Activated B cell treated with CpG ODN at 0.5 μM for 24 hours (primary cell): ENCODE measurements at regions not wholly inside any gene's neighbourhood (a gene's known extent, or its start where the extent isn't known, plus 50 kb on each side); places are given as distances from the start of the nearest gene placed in this dataset.

Source experiments
- ATAC-seq: fragments of 200-7000 bp; cut with Tn5 transposase; one replicate; pipeline ENCODE4 v1.10.0; 2021; ENCODE audit warnings: low read depth, mild to moderate bottlenecking, moderate library complexity
- CTCF ChIA-PET: fragments of 350-600 bp; sonication (Branson Sonifier 250); formaldehyde crosslinking; loops from one replicate; lab custom pipeline; 2021; ENCODE audit warnings: antibody characterized with exemption; lab: Charles Lee
- POLR2A ChIA-PET: fragments of 350-600 bp; sonication (Branson Sonifier 250); formaldehyde crosslinking; loops from one replicate; lab custom pipeline; 2021; ENCODE audit warnings: antibody characterized with exemption; lab: Charles Lee
- DNase-seq: peaks from one replicate; pipeline ENCODE4 v3.0.0; 2022
- H3K27ac Mint-ChIP-seq: one replicate; pipeline ENCODE4 v1.8.0; 2020; ENCODE audit warnings: mixed read lengths
- H3K27me3 Mint-ChIP-seq: one replicate; pipeline ENCODE4 v1.8.0; 2021; ENCODE audit warnings: mixed read lengths
- H3K36me3 Mint-ChIP-seq: one replicate; pipeline ENCODE4 v1.8.0; 2021; ENCODE audit warnings: low read depth, mixed read lengths
- H3K4me1 Mint-ChIP-seq: one replicate; pipeline ENCODE4 v1.8.0; 2021; ENCODE audit warnings: mixed read lengths
- H3K4me3 Mint-ChIP-seq: one replicate; pipeline ENCODE4 v1.8.0; 2020; ENCODE audit warnings: mild to moderate bottlenecking, mixed read lengths
- H3K9me3 Mint-ChIP-seq: one replicate; pipeline ENCODE4 v1.8.0; 2020; ENCODE audit warnings: mixed read lengths
- intact Hi-C: fragments of 100-400 bp; cut with micrococcal nuclease; formaldehyde crosslinking; loops from one replicate; pipeline ENCODE4 v1.15.1; 2024
- TF ChIP-seq, protein P1 (sequence below): fragments of 200-600 bp; IDR thresholded peaks from one replicate; pipeline ENCODE4 v1.8.0; 2022; ENCODE audit warnings: antibody characterized with exemption, mild to moderate bottlenecking

DNA sequence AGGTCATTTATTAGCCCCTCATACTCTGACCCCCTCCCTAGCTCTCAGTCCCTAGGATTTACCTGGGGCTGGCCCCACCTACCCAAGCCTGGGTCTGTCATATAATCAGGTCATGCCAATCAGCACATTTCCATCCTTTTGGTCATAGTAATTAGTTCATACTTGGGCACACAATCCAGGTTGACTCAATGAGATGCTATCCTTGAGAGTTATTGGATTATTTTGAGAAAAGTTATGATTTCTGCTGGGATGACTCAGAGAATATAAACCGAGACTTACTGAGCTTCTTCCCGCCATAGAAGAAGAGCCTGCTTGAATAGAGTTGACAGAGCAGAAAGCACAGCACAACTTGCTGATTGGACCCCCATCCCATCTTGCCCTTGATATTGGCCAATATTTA is 331.5 kb downstream of the CBLN1 start:
- Mint-ChIP-seq H3K36me3 (no peaks in the 10 kb centered on the region), H3K9me3 (no peaks in the 10 kb centered on the region), H3K27ac (no peak overlapping the region), H3K4me1 (no peaks in the 10 kb centered on the region), H3K4me3 (no peak overlapping the region), H3K27me3 (no peaks in the 10 kb centered on the region)
- DNase-seq (no peak), ATAC-seq (no peak)
- ChIA-PET POLR2A (no interaction called here), CTCF (no interaction called here)
- TF ChIP-seq, protein P1, sequence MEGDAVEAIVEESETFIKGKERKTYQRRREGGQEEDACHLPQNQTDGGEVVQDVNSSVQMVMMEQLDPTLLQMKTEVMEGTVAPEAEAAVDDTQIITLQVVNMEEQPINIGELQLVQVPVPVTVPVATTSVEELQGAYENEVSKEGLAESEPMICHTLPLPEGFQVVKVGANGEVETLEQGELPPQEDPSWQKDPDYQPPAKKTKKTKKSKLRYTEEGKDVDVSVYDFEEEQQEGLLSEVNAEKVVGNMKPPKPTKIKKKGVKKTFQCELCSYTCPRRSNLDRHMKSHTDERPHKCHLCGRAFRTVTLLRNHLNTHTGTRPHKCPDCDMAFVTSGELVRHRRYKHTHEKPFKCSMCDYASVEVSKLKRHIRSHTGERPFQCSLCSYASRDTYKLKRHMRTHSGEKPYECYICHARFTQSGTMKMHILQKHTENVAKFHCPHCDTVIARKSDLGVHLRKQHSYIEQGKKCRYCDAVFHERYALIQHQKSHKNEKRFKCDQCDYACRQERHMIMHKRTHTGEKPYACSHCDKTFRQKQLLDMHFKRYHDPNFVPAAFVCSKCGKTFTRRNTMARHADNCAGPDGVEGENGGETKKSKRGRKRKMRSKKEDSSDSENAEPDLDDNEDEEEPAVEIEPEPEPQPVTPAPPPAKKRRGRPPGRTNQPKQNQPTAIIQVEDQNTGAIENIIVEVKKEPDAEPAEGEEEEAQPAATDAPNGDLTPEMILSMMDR = no peak
- intact Hi-C loops = no loop called here

DNA sequence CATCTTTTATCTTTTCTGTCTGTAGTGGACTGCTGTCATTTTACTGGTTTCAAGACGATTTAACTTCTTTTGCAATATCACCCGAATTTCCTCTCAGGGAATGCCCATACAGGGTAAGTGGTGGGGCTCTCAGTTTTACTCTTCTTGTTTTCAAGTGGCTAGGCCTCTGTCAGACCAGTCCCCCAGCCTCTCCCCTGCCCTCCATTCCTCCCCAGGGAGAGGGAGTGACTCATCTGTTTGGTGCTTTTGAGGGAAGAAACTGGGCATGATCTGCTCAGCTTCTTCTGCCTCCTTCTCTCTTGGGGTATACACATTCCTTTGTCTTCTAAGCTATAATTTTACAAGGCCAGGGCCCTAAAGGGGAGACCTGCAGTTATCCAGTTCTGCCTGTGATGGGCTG is 332.0 kb downstream of the CBLN1 start:
- POLR2A ChIA-PET = no interaction called here

DNA sequence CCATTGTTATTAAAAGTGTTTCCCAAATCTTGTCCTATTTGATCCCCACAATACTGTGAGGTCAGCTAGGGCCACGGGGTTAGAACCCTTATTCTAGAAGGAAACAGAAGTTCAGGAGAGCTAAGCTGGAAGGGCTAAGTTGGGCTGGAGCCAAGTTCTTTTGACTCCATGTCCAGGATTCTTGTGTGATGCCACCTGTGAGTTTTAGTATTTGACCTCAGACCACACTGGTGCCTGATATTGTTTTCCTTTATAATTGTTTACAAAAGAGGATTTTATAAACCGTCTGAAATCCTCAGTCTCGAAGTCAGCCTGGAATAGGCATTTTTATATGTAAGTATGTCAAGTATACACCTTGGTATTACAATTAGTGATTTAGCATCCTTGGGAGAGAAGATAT is 332.7 kb downstream of the CBLN1 start:
- ATAC-seq (no peak), DNase-seq (no peak)
- POLR2A ChIA-PET = no interaction called here
- Mint-ChIP-seq H3K27ac (no peak overlapping the region), H3K9me3 (no peaks in the 10 kb centered on the region), H3K27me3 (no peaks in the 10 kb centered on the region), H3K4me3 (no peak overlapping the region), H3K36me3 (no peaks in the 10 kb centered on the region), H3K4me1 (no peaks in the 10 kb centered on the region)
- CTCF ChIA-PET = no interaction called here
- TF ChIP-seq, protein P1 = no peak
- intact Hi-C loops = no loop called here

More for the DNA sequence above, 332.0 kb downstream of the CBLN1 start:
- Mint-ChIP-seq H3K36me3 (no peaks in the 10 kb centered on the region), H3K9me3 (no peaks in the 10 kb centered on the region), H3K27ac (no peak overlapping the region), H3K4me3 (no peak overlapping the region), H3K4me1 (no peaks in the 10 kb centered on the region), H3K27me3 (no peaks in the 10 kb centered on the region)
- intact Hi-C loops = no loop called here
- CTCF ChIA-PET = no interaction called here
- DNase-seq (no peak), ATAC-seq (no peak)
- TF ChIP-seq, protein P1 = no peak

- H3K9me3 Mint-ChIP-seq = no peaks in the 10 kb centered on the region
- intact Hi-C loops = no loop called here
- ChIA-PET CTCF (no interaction called here), POLR2A (no interaction called here)
- H3K27me3 Mint-ChIP-seq = no peaks in the 10 kb centered on the region
- no peaks in the 10 kb centered on the region for H3K36me3 Mint-ChIP-seq
- no peak for ATAC-seq
- no peaks in the 10 kb centered on the region for H3K4me1 Mint-ChIP-seq
- TF ChIP-seq, protein P1 = no peak
- DNase-seq = no peak
- no peak overlapping the region for H3K4me3 Mint-ChIP-seq
- H3K27ac Mint-ChIP-seq = no peak overlapping the region
Measured at GRCh38 chr16:48947371-48947713, 334.3 kb downstream of the CBLN1 start.

DNA sequence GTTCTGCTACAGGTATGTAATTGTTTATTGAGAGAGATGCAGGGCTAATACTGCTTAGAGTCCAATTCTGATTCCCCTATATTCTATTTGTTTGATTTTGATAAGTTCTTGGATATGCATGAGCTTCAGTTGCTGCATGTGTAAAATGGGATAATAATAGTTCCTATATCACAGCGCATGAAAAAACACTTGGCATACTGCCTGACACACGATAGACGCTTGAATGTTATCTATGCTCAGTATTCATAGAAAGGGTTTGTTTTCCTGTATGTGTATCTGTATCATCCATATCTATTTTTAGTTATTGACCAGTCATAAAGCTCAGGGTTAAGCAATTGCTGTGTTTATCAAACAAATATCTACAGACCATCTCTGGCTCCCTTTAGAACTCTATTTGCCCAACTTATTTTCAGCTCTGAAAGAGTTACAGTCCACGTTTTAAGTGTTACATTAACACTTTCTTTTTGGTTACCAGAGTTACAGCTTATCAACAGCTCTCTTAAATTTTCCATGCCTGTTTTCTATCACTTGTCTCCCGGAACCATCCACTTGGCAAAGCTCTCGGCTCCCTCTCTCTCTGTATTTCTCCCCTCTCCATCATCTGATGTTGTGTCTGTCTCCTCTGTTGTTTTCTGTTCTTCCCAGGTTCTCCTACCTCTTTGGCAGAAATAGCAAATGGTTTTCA is 334.8 kb downstream of the CBLN1 start:
- Mint-ChIP-seq H3K9me3 (no peaks in the 10 kb centered on the region), H3K4me1 (no peaks in the 10 kb centered on the region), H3K27ac (no peak overlapping the region), H3K27me3 (no peaks in the 10 kb centered on the region), H3K36me3 (no peaks in the 10 kb centered on the region), H3K4me3 (no peak overlapping the region)
- POLR2A ChIA-PET = no interaction called here
- CTCF ChIA-PET = no interaction called here
- intact Hi-C loops = no loop called here
- TF ChIP-seq, protein P1 = no peak
- DNase-seq (no peak), ATAC-seq (no peak)
